H1 (cell line): ENCODE measurements at regions not wholly inside any gene's neighbourhood (a gene's known extent, or its start where the extent isn't known, plus 50 kb on each side); places are given as distances from the start of the nearest gene placed in this dataset.

Experiments used
- BACH1 ChIP-seq: IDR thresholded peaks from 2 replicates; pipeline ENCODE4 v1.6.1; 2012; ENCODE audit warnings: low read length, improper control_type of control experiment
- CHD1 ChIP-seq: IDR thresholded peaks from 2 replicates; pipeline ENCODE4 v1.6.1; 2012; ENCODE audit warnings: low read depth, low read length, improper control_type of control experiment
- CHD7 ChIP-seq: fragments of 300-600 bp; sonication (generic); IDR thresholded peaks from 2 replicates; pipeline ENCODE4 v1.7.1; 2012; ENCODE audit warnings: low read length, moderate library complexity, mild to moderate bottlenecking, inconsistent platforms; ENCODE audit not compliant: insufficient replicate concordance
- FOSL1 ChIP-seq: IDR thresholded peaks from 2 replicates; pipeline ENCODE4 v1.6.1; 2011; ENCODE audit warnings: mild to moderate bottlenecking, low read depth, low read length, moderate library complexity; ENCODE audit not compliant: insufficient read depth
- KDM5A ChIP-seq: fragments of 200-600 bp; IDR thresholded peaks from 2 replicates; pipeline ENCODE4 v1.7.1; 2012; ENCODE audit warnings: mild to moderate bottlenecking, low read length, inconsistent platforms, mixed read lengths

- TF ChIP-seq CHD7: no peak
- no peak for TF ChIP-seq BACH1
- TF ChIP-seq KDM5A: no peak
- no peak for TF ChIP-seq CHD1
- TF ChIP-seq FOSL1: no peak
Observed at GRCh38 chr12:17326649-17327048, 720.7 kb upstream of the LMO3 start (continued).
